ENCODE measurements at regions not wholly inside any gene's neighbourhood (a gene's known extent, or its start where the extent isn't known, plus 50 kb on each side); places are given as distances from the start of the nearest gene placed in this dataset.

DNA sequence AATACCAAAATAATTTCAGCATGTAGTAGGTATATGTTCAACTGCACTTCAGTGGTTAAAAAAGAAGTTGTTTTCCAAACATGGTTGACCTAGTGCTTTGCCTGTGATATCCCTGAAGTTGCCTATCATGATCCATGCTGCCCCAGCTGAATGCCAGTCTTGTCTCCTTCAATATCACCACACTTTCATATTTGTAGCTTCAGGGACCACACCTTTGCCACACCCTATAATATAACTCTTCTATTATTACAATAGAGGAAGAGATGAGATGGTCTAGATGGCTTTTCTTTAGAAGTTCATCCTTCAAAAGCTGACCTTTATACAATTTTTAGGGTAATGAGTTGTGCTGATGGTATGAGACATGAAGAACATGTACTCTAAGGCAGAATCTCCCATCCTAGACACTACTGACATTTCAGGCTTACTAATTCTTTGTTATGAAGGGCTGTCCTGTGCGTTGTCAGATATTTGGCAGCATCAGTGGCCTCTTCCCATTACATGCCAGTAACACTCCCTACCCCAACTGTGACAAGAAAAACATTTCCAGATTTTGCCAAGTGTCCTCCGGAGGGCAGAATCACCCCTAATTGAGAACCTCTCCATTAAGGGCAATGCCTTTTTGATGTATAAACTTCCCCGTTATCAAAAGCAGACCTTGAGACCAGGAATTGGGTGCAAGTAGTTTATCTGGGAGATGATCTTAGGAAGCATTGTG is 76.2 kb upstream of the PLCL2 start:
- Histone ChIP-seq H3K18ac (ENCODE audit: low read depth, low read length) (no peak overlapping the region), H3K4me1 (ENCODE audit: control insufficient read depth, insufficient read depth, low read length) (no peaks in the 10 kb centered on the region), H2AK9ac (replicated peaks; ENCODE audit: low read depth, low read length, poor library complexity) (no peak overlapping the region), H4K5ac (ENCODE audit: low read depth, low read length) (no peak overlapping the region), H4K8ac (ENCODE audit: low read depth in 2 of 2, low read length in 2 of 2) (no peak overlapping the region), H2AFZ (replicated peaks; ENCODE audit: low read length, poor library complexity) (no peak overlapping the region), H2BK20ac (ENCODE audit: low read depth, low read length) (no peak overlapping the region), H4K20me1 (ENCODE audit: insufficient read depth, low read length) (no peaks in the 10 kb centered on the region), H2BK120ac (ENCODE audit: low read depth, low read length) (no peak overlapping the region), H3K4me2 (ENCODE audit: low read depth, low read length) (no peak overlapping the region), H3K79me1 (ENCODE audit: low read depth in 1 of 2, low read length in 2 of 2) (no peaks in the 10 kb centered on the region), H4K91ac (ENCODE audit: insufficient read depth, low read depth, low read length) (no peak overlapping the region), H3K56ac (ENCODE audit: extremely low read depth, insufficient read depth, low read length) (no peak overlapping the region), H3K36me3 (ENCODE audit: control insufficient read depth, insufficient read depth, low read length) (no peaks in the 10 kb centered on the region), H3K23ac (ENCODE audit: low read depth, low read length) (no peak overlapping the region), H3K4ac (ENCODE audit: low read depth, low read length) (no peak overlapping the region), H3K27ac (ENCODE audit: insufficient read depth, low read length) (no peak overlapping the region), H3K4me3 (ENCODE audit: insufficient read depth, low read depth, low read length) (no peak overlapping the region), H3K9me3 (ENCODE audit: control insufficient read depth, insufficient read depth, low read length) (no peaks in the 10 kb centered on the region), H3K9ac (ENCODE audit: low read depth, low read length) (no peak overlapping the region), H3K9me1 (ENCODE audit: insufficient read depth, low read length) (no peaks in the 10 kb centered on the region), H2AK5ac (ENCODE audit: low read depth, low read length) (no peak overlapping the region), H2BK15ac (ENCODE audit: low read depth, low read length) (no peak overlapping the region), H2BK5ac (ENCODE audit: low read depth, low read length, poor library complexity, severe bottlenecking) (no peak overlapping the region), H3K27me3 (ENCODE audit: control insufficient read depth, insufficient read depth, low read length) (no peaks in the 10 kb centered on the region; the same call in 1 of the 2 replicates), H3K14ac (replicated peaks; ENCODE audit: low read depth, low read length) (no peak overlapping the region)
- ATAC-seq (ENCODE audit: low read depth) (no peak), DNase-seq (no peak)
- ChIA-PET POLR2A (ENCODE audit: unreplicated experiment) (no interaction called here), CTCF (interaction anchor here (0.9 kb wide), 1 partner anchor 171 kb away, joined by 4 read pairs; no protein-coding TSS in a partner anchor)
- no TSS peak for BruUV-seq (replicated peaks)
- TF ChIP-seq USF2 (IDR thresholded peaks at IDR 0.05; ENCODE audit: low read depth, low read length): no peak
- TF ChIP-seq MAFK (IDR thresholded peaks at IDR 0.05; ENCODE audit: low read depth, low read length): no peak
- no peak for TF ChIP-seq ELK1 (IDR thresholded peaks at IDR 0.05; ENCODE audit: borderline replicate concordance, low read depth, low read length)
- no peak for TF ChIP-seq MAZ (IDR thresholded peaks at IDR 0.05; ENCODE audit: borderline replicate concordance, low read depth, low read length)
- no peak for TF ChIP-seq SMC3 (IDR thresholded peaks at IDR 0.05; ENCODE audit: low read depth, low read length)
- no peak for TF ChIP-seq RCOR1 (IDR thresholded peaks at IDR 0.05; ENCODE audit: insufficient replicate concordance, low read length)
- TF ChIP-seq POLR2A (IDR thresholded peaks at IDR 0.05; ENCODE audit: low read depth, low read length): no peak
- no peak for TF ChIP-seq FOS (IDR thresholded peaks at IDR 0.05; ENCODE audit: low read depth, low read length)
- no peak for TF ChIP-seq RFX5 (IDR thresholded peaks at IDR 0.05; ENCODE audit: low read depth, low read length)
- TF ChIP-seq MXI1 (IDR thresholded peaks at IDR 0.05; ENCODE audit: borderline replicate concordance, low read depth, low read length): no peak
- no peak for TF ChIP-seq CHD1 (IDR thresholded peaks at IDR 0.05; ENCODE audit: low read depth, low read length)
- no peak for TF ChIP-seq NFE2L2 (IDR thresholded peaks at IDR 0.05; ENCODE audit: low read depth, low read length)
- no peak for TF ChIP-seq CEBPB (IDR thresholded peaks at IDR 0.05; ENCODE audit: low read depth, low read length)
- TF ChIP-seq RAD21 (IDR thresholded peaks at IDR 0.05; ENCODE audit: low read length): no peak
- TF ChIP-seq CTCF (conservative IDR thresholded peaks at IDR 0.05; ENCODE audit: low read depth, low read length): no peak
- TF ChIP-seq BHLHE40 (IDR thresholded peaks at IDR 0.05; ENCODE audit: low read depth, low read length): no peak
- no CpG with 5 or more reads among the region's 3 CpGs for WGBS, 2 experiments (ENCODE audit: extremely low coverage in 2 of 2, insufficient read length in 1 of 2)
- in situ Hi-C loops (cut with MboI; ENCODE audit: low sequenced_read_pairs): no loop called here
- dilution Hi-C loops (cut with HindIII; ENCODE audit: low sequenced_read_pairs, unreplicated experiment): no loop called here
- intact Hi-C loops (cut with micrococcal nuclease): no loop called here

Data from IMR-90 (cell line).